ENCODE measurements at regions not wholly inside any gene's neighbourhood (a gene's known extent, or its start where the extent isn't known, plus 50 kb on each side); places are given as distances from the start of the nearest gene placed in this dataset.

- no peak for TF ChIP-seq SP1 (IDR thresholded peaks at IDR 0.05)
- TF ChIP-seq FOXA2 (IDR thresholded peaks at IDR 0.05), result no peak
- no peak for TF ChIP-seq FOXA1 (IDR thresholded peaks at IDR 0.05)
- TF ChIP-seq RXRA (IDR thresholded peaks at IDR 0.05), result no peak
- no peak for TF ChIP-seq EGR1 (IDR thresholded peaks at IDR 0.05; ENCODE audit: low read depth in 2 of 2)
These were observed 387.0 kb upstream of the ZFP64 start (continued) for GRCh38 chr20:52578559-52578958.

GRCh38 chr20:52577696-52578095 is 386.1 kb upstream of the ZFP64 start:
- H3K4me3 ChIP-seq (ENCODE audit: low read depth in 1 of 3, low read length in 3 of 3), result no peak overlapping the region
- 91% methylated on average over 3 of the region's 3 CpGs for WGBS
- H3K9ac ChIP-seq (ENCODE audit: low read depth in 1 of 2, low read length in 2 of 2), result no peak overlapping the region
- no peaks in the 10 kb centered on the region for H3K27me3 ChIP-seq (ENCODE audit: control insufficient read depth in 4 of 4, insufficient read depth in 4 of 4, low read length in 3 of 4)
- no peaks in the 10 kb centered on the region for H3K4me1 ChIP-seq (ENCODE audit: control insufficient read depth in 4 of 4, insufficient read depth in 4 of 4, low read length in 3 of 4)
- H3K27ac ChIP-seq (ENCODE audit: low read depth in 1 of 2, low read length in 2 of 2), result no peak overlapping the region
- TF ChIP-seq RAD21 (IDR thresholded peaks at IDR 0.05), result no peak
- no peak for TF ChIP-seq JUND (IDR thresholded peaks at IDR 0.05)
- TF ChIP-seq EGR1 (IDR thresholded peaks at IDR 0.05; ENCODE audit: low read depth in 2 of 2), result no peak
- no peak for TF ChIP-seq CTCF (IDR thresholded peaks at IDR 0.05; ENCODE audit: low read depth, low read length, missing input control)
- no peak for TF ChIP-seq ZBTB33 (IDR thresholded peaks at IDR 0.05)
- no peak for TF ChIP-seq FOXA2 (IDR thresholded peaks at IDR 0.05)
- TF ChIP-seq SP1 (IDR thresholded peaks at IDR 0.05), result no peak
- TF ChIP-seq RXRA (IDR thresholded peaks at IDR 0.05), result no peak
- TF ChIP-seq NR2F2 (IDR thresholded peaks at IDR 0.05), result no peak
- TF ChIP-seq REST (IDR thresholded peaks at IDR 0.05), result no peak
- no peak for TF ChIP-seq FOXA1 (IDR thresholded peaks at IDR 0.05)
- TF ChIP-seq TAF1 (conservative IDR thresholded peaks at IDR 0.05), result no peak
- no peak for TF ChIP-seq YY1 (IDR thresholded peaks at IDR 0.05)
- TF ChIP-seq HNF4G (IDR thresholded peaks at IDR 0.05), result no peak
- no peak for TF ChIP-seq HNF4A (conservative IDR thresholded peaks at IDR 0.05)
- no peak for TF ChIP-seq MAX (IDR thresholded peaks at IDR 0.05)
- no peak for TF ChIP-seq ATF3 (IDR thresholded peaks at IDR 0.05)
- peaks cover 0 to 2% (median 0%) of the 10 kb centered on the region in 4 donors for H3K9me3 ChIP-seq (ENCODE audit: control insufficient read depth in 4 of 4, low read length in 3 of 4)
- no peak for DNase-seq (ENCODE audit: low spot score)
- no peaks in the 10 kb centered on the region for H3K36me3 ChIP-seq (ENCODE audit: control insufficient read depth in 4 of 4, insufficient read depth in 3 of 4, low read depth in 1 of 4, low read length in 3 of 4)
